HepG2 (cell line): ENCODE measurements at regions not wholly inside any gene's neighbourhood (a gene's known extent, or its start where the extent isn't known, plus 50 kb on each side); places are given as distances from the start of the nearest gene placed in this dataset.

ENCODE experiments used
- ATAC-seq: fragments of 200-7000 bp; cut with Tn5 transposase; 3 replicates; pipeline ENCODE4 v1.9.1; 2020; ENCODE audit warnings: mild to moderate bottlenecking, moderate library complexity
- BruUV-seq: library from RNA; stranded (reverse); fragments of 400-500 nt; replicated peaks from 2 replicates; lab custom pipeline; 2021; lab: Mats Ljungman, UMichigan
- CTCF ChIA-PET: fragments of 300-600 bp; formaldehyde crosslinking; extraction: SDS; loops from one replicate; lab custom pipeline; 2021; ENCODE audit warnings: low total read pairs, inconsistent platforms, low intra/inter-chr PET ratio; lab: Yijun Ruan, JAX
- POLR2A ChIA-PET: fragments of 350-600 bp; sonication (Branson Sonifier 250); formaldehyde crosslinking; loops from one replicate; lab custom pipeline; 2020; ENCODE audit warnings: antibody characterized with exemption, inconsistent platforms; lab: Yijun Ruan, JAX
- DNase-seq: peaks from one replicate; pipeline ENCODE4 v3.0.0-alpha.2; 2015; ENCODE audit warnings: low spot score
- FAIRE-seq: peaks from 3 replicates; lab custom pipeline; 2011; peaks lifted over from hg19 to GRCh38; lab: Jason Lieb, UNC
- H2AFZ ChIP-seq: one replicate; pipeline ENCODE4 v1.6.1; 2011; ENCODE audit warnings: low read length, inconsistent platforms
- H3K27ac ChIP-seq: fragments of 300-600 bp; 3 replicates; pipeline ENCODE4 v1.8.0; 2011; ENCODE audit warnings: mixed run types, mild to moderate bottlenecking, mixed read lengths, low read length, inconsistent platforms; ENCODE audit not compliant: insufficient read depth; ENCODE audit errors: extremely low read length
- H3K27me3 ChIP-seq, 2 experiments: fragments of 200-600 bp in 1 of 2; 2 replicates in 1 of 2; 3 replicates in 1 of 2; pipeline versions ENCODE4 v1.6.0 to v1.8.0; 2011; ENCODE audit warnings: low read length in 2 of 2, mild to moderate bottlenecking in 2 of 2, moderate library complexity in 2 of 2, inconsistent platforms in 1 of 2; ENCODE audit not compliant: insufficient read depth in 2 of 2, control insufficient read depth in 1 of 2
- H3K36me3 ChIP-seq, 2 experiments: fragments of 200-600 bp in 1 of 2; replicated peaks in 1 of 2; 2 replicates in 1 of 2; 3 replicates in 1 of 2; pipeline versions ENCODE4 v1.5.1 to v1.8.0; 2011; ENCODE audit warnings: low read length in 2 of 2, inconsistent platforms in 1 of 2; ENCODE audit not compliant: insufficient read depth in 2 of 2, control insufficient read depth in 1 of 2
- H3K4me1 ChIP-seq: 2 replicates; pipeline ENCODE4 v1.5.1; 2012; ENCODE audit warnings: low read length, inconsistent platforms; ENCODE audit not compliant: insufficient read depth
- H3K4me2 ChIP-seq: 2 replicates; pipeline ENCODE4 v1.6.0; 2011; ENCODE audit warnings: low read depth, low read length, inconsistent platforms
- H3K4me3 ChIP-seq, 3 experiments: fragments of 200-600 bp in 1 of 3; sonication (generic), shearing (Covaris generic) in 1 of 3; replicated peaks in 1 of 3; 2 replicates each; pipeline ENCODE4 v1.5.1; 2011 to 2016; ENCODE audit warnings: low read length in 3 of 3, inconsistent platforms in 2 of 3, low read depth in 2 of 3, mild to moderate bottlenecking in 2 of 3, control low read depth in 1 of 3, mixed read lengths in 1 of 3; ENCODE audit not compliant: insufficient read depth in 1 of 3
- H3K79me2 ChIP-seq: one replicate; pipeline ENCODE4 v1.6.1; 2011; ENCODE audit warnings: low read length, inconsistent platforms; ENCODE audit not compliant: insufficient read depth
- H3K9ac ChIP-seq: 2 replicates; pipeline ENCODE4 v1.6.0; 2011; ENCODE audit warnings: mild to moderate bottlenecking, low read depth, low read length, inconsistent platforms; ENCODE audit not compliant: insufficient read depth
- H3K9me3 ChIP-seq: 2 replicates; pipeline ENCODE4 v1.5.1; 2012; ENCODE audit warnings: mild to moderate bottlenecking, low read length
- H4K20me1 ChIP-seq: 2 replicates; pipeline ENCODE4 v1.6.0; 2011; ENCODE audit warnings: inconsistent platforms, mild to moderate bottlenecking, low read length, moderate library complexity; ENCODE audit not compliant: insufficient read depth
- FOXK1 ChIP-seq: sonication (generic); formaldehyde crosslinking; IDR thresholded peaks from 2 replicates; pipeline ENCODE4 v1.4.0; 2020; ENCODE audit warnings: low read depth, missing genetic modification reagents, borderline replicate concordance
- HNRNPL ChIP-seq: fragments of 200-400 bp; formaldehyde crosslinking; IDR thresholded peaks from 2 replicates; pipeline ENCODE4 v1.6.1; 2017; ENCODE audit warnings: mild to moderate bottlenecking, low read depth, low read length
- KLF13 ChIP-seq: sonication (generic); formaldehyde crosslinking; IDR thresholded peaks from 2 replicates; pipeline ENCODE4 v1.4.0; 2020; ENCODE audit warnings: mild to moderate bottlenecking, missing genetic modification reagents
- KLF16 ChIP-seq, 2 experiments: sonication (generic) in 1 of 2; formaldehyde crosslinking in 1 of 2; IDR thresholded peaks; 2 replicates each; pipeline versions ENCODE4 v1.6.1 to v1.8.0; 2016 to 2023; ENCODE audit warnings: missing genetic modification reagents in 2 of 2, missing compliant biosample characterization in 1 of 2
- MNT ChIP-seq: fragments of 450-650 bp; IDR thresholded peaks from 2 replicates; pipeline ENCODE4 v1.6.1; 2016
- RBFOX2 ChIP-seq: fragments of 200-400 bp; formaldehyde crosslinking; IDR thresholded peaks from 2 replicates; pipeline ENCODE4 v1.6.1; 2017; ENCODE audit warnings: low read depth, mild to moderate bottlenecking, low read length
- TRIM24 ChIP-seq: sonication (generic); formaldehyde crosslinking; IDR thresholded peaks from 2 replicates; pipeline ENCODE4 v1.8.0; 2022; ENCODE audit warnings: mild to moderate bottlenecking, missing genetic modification reagents
- UBTF ChIP-seq: sonication (generic); formaldehyde crosslinking; IDR thresholded peaks from 2 replicates; pipeline ENCODE4 v1.4.0; 2020; ENCODE audit warnings: mild to moderate bottlenecking, missing genetic modification reagents
- ZBTB20 ChIP-seq: sonication (generic); formaldehyde crosslinking; IDR thresholded peaks from 2 replicates; pipeline ENCODE4 v1.8.1; 2023; ENCODE audit warnings: missing genetic modification reagents, low read depth, mild to moderate bottlenecking, borderline replicate concordance
- ZBTB25 ChIP-seq: IDR thresholded peaks from 2 replicates; pipeline ENCODE4 v1.6.1; 2018; ENCODE audit warnings: missing genetic modification reagents
- ZNF563 ChIP-seq: sonication (generic); formaldehyde crosslinking; IDR thresholded peaks from 2 replicates; pipeline ENCODE4 v1.8.0; 2022; ENCODE audit warnings: mild to moderate bottlenecking, moderate library complexity, missing genetic modification reagents
- WGBS: methylation state at CpG from one replicate; pipeline ENCODE4 v1.1.6; 2017; ENCODE audit warnings: low lambda C conversion rate; 5-methylcytosine and 5-hydroxymethylcytosine counted together
- in situ Hi-C: cut with HindIII; loops from 2 replicates; pipeline ENCODE4 v1.10.0; 2017; ENCODE audit warnings: low pct_unique_long_range_greater_than_20kb; ENCODE audit not compliant: extremely low pct_ligation_motif_present
- intact Hi-C: fragments of 100-400 bp; cut with micrococcal nuclease; formaldehyde crosslinking; loops from one replicate; pipeline ENCODE4 v1.10.0; 2022; ENCODE audit not compliant: unreplicated experiment

GRCh38 chr11:126115816-126116331, 53.2 kb upstream of the CDON start (continued):
- TF ChIP-seq FOXK1 (CRISPR knock-in tag), result peak; percentile 86; the same call in 1 of the 2 replicates
- TF ChIP-seq MNT, result peak; percentile 75; the same call in 1 of the 2 replicates

GRCh38 chr11:126115127-126115495, 52.4 kb upstream of the CDON start:
- H3K27me3 ChIP-seq, result peaks cover 5 to 16% of the 10 kb centered on the region in 2 experiments; a peak in 2 of 5 replicates
- H3K79me2 ChIP-seq, result no peaks in the 10 kb centered on the region
- H3K4me2 ChIP-seq, result peak overlapping the region; percentile 89
- H2AFZ ChIP-seq, result peak overlapping the region; percentile 24
- in situ Hi-C loops, result no loop called here
- H3K9me3 ChIP-seq, result no peaks in the 10 kb centered on the region
- DNase-seq (no peak), FAIRE-seq (no peak), ATAC-seq (peak; percentile 26)
- H3K27ac ChIP-seq, result peak overlapping the region; percentile 65
- intact Hi-C loops, result no loop called here
- POLR2A ChIA-PET, result interaction anchor here (1.2 to 5.2 kb wide), 14 partner anchors 12 to 78 kb away, joined by 4 to 40 read pairs (median 7); partner anchors contain the start of gene CDON
- WGBS, result 17% methylated on average over 2 of the region's 4 CpGs
- H4K20me1 ChIP-seq, result no peaks in the 10 kb centered on the region
- H3K4me3 ChIP-seq, result peak overlapping the region in 2 of 3 experiments; percentile 25 to 73; a peak in 4 of 6 replicates
- no peaks in the 10 kb centered on the region for H3K36me3 ChIP-seq
- peaks cover 72% of the 10 kb centered on the region for H3K4me1 ChIP-seq
- H3K9ac ChIP-seq, result peak overlapping the region; percentile 69
- BruUV-seq, result no TSS peak
- CTCF ChIA-PET, result no interaction called here
- 0 out of 2 replicates have a peak, but pooled peaks have one; percentile 11 for TF ChIP-seq UBTF (CRISPR knock-in tag)
- TF ChIP-seq ZBTB20 (CRISPR knock-in tag), result 0 out of 2 replicates have a peak, but pooled peaks have one; percentile 13
- TF ChIP-seq KLF13 (CRISPR knock-in tag), result no peak
- TF ChIP-seq ZNF563 (CRISPR knock-in tag), result no peak
- TF ChIP-seq KLF16 (CRISPR knock-in tag; IDR thresholded peaks at IDR 0.05), result no peak
- no peak for TF ChIP-seq TRIM24
- TF ChIP-seq HNRNPL, result 0 out of 2 replicates have a peak, but pooled peaks have one; percentile 43
- no peak for TF ChIP-seq RBFOX2
- 0 out of 2 replicates have a peak, but pooled peaks have one; percentile 48 for TF ChIP-seq ZBTB25 (CRISPR knock-in tag)
